ENCODE measurements at regions not wholly inside any gene's neighbourhood (a gene's known extent, or its start where the extent isn't known, plus 50 kb on each side); places are given as distances from the start of the nearest gene placed in this dataset.
A peak's percentile ranks its signal among the peaks of the same experiment; 100 is the strongest.
"Not testable (repeated sequence)": the region's sequence is repeated elsewhere in the genome, so short reads cannot be mapped to it uniquely, and the experiment has no call there.

DNA sequence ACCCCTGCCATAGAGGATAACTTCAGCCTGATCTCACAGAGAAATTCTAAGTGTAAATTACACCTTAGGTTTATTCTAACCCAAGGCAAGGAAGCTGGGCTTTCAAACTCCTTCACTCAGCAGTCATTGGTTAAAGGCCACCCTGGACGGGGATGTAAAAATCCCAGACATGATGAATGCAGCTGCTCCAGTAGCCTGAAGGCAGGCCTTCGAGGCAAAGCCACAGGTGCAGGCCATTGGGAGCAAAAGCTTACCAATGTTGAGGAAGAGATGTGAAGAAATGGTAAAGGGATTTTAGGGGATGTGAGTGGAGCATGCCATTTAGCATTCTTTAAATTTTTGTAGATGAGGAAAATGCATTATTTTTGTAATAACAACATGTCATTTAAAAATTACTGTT lies 514.4 kb downstream of the XYLT1 start:
- ATAC-seq = no peak
- intact Hi-C loops (cut with DNase I, micrococcal nuclease) = no loop called here

GRCh38 chr16:16960785-16961184 lies 510.0 kb downstream of the XYLT1 start:
- intact Hi-C loops (cut with DNase I, micrococcal nuclease) = loop anchor here in 1 of 2 donors (10.0 kb wide), 1 partner anchor 704 kb away; no protein-coding TSS in a partner anchor
- no peak for ATAC-seq

More for the DNA sequence above, 514.4 kb downstream of the XYLT1 start:
- DNase-seq = no peak

GRCh38 chr16:16966439-16966838 lies 504.3 kb downstream of the XYLT1 start:
- DNase-seq = no peak
- ATAC-seq = no peak
- intact Hi-C loops (cut with DNase I, micrococcal nuclease) = loop anchor here in 1 of 2 donors (10.0 kb wide), 1 partner anchor 698 kb away; no protein-coding TSS in a partner anchor

More at GRCh38 chr16:16960785-16961184, 510.0 kb downstream of the XYLT1 start:
- no peak for DNase-seq

DNA sequence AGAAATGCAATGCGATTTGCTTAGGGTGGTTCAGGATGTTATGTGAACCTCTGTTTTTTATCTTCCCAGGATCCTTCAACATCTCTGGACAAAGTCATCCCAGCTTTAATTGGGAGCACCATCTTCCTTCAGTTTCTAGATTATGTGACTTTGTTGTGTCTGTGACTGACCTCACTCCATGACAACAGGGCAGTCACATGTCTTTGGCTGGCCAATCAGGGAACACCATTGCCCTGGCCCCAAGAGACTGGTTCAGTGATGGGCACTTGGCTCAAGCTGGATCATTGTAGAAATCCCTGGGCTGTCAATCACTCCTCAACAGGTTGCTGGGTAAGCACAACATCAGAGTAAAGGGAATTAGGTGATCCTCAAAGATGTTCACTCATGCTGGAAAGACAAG lies 499.7 kb downstream of the XYLT1 start:
- DNase-seq = no peak
- ATAC-seq = no peak
- intact Hi-C loops (cut with DNase I, micrococcal nuclease) = no loop called here

GRCh38 chr16:16972831-16973230 lies 497.9 kb downstream of the XYLT1 start:
- intact Hi-C loops (cut with DNase I, micrococcal nuclease) = no loop called here
- ATAC-seq = no peak

GRCh38 chr16:16973707-16974591 lies 496.8 kb downstream of the XYLT1 start:
- peak; percentile 90 for ATAC-seq
- DNase-seq = no peak
- intact Hi-C loops (cut with DNase I, micrococcal nuclease) = no loop called here

More at GRCh38 chr16:16972831-16973230, 497.9 kb downstream of the XYLT1 start:
- DNase-seq = no peak

DNA sequence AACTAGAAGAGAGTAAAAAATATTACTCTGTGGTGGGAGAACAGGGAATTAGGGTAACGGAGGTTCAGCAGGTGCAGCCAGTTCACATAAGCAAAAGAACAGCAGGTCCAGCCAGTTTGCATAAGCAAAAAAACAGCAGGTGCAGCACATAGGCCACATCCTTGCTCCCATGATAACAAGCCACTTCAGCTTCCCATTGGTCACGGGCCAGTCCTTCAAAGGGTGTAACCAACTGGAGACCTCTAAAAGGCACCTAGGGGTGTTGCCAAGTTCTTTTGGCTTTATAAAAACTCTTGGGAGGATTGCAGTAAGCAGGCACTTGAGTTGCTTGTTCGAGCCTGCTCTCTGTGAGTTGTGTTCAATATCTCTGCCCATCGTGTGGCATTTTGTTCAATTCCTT lies 488.1 kb downstream of the XYLT1 start:
- intact Hi-C loops (cut with DNase I, micrococcal nuclease) = no loop called here
- no peak for ATAC-seq

DNA sequence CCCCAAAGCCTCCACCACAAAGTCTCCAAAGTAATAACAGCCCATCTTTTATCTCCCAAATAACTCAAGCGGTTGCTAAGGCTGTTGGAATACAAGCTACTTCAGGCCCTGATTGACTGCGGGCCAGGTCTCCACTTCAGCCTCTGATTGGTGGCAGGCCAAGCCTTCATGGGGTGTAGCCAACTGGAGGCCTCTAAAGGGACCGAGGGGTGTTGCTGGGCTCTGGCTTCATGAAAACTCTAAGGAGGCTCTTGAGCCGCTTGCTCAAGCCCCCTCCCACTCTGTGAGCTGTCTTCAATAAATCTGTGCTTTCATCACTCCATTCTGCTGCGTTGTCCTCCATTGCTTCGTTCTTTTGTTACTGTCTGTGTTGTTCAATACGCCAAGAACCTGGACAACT lies 487.2 kb downstream of the XYLT1 start:
- ATAC-seq (no peak), DNase-seq (no peak)
- intact Hi-C loops (cut with DNase I, micrococcal nuclease) = no loop called here

More for the DNA sequence above, 488.1 kb downstream of the XYLT1 start:
- no peak for DNase-seq

DNA sequence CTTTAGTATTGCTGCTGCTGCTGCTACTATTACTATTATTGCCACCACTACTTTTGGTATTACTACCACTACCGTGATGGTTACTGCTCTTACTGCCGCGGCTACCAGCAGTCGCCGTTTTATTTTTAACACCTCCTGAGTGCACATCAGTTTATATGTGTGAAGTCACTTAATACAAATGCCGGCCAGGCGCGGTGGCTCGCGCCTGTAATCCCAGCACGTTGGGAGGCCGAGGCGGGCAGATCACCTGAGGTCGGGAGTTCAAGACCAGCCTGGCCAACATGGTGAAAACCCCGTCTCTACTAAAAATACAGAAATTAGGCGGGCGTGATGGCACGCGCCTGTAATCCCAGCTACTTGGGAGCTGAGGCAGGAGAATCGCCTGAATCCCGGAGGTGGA lies 486.7 kb downstream of the XYLT1 start:
- intact Hi-C loops (cut with DNase I, micrococcal nuclease); ATAC-seq: not testable (repeated sequence)

DNA sequence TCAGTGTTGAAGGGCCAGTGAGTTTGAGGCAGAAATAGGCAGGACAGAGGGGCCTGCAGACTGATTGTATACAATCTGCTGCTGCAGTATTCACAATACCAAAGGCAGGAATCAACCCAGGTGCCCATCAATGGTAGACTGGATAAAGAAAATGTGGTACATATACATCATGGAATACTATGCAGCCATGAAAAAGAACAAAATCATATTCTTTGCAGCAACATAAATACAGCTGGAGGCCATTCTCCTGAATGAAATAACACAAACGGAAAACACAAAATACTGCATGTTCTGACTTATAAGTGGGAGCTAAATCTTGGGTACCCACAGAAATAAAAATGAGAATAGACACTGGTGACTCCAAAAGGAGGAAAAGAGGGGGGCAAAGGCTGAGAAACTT lies 485.1 kb downstream of the XYLT1 start:
- intact Hi-C loops (cut with DNase I, micrococcal nuclease) = no loop called here
- ATAC-seq (no peak), DNase-seq (no peak)

More for the DNA sequence above, 486.7 kb downstream of the XYLT1 start:
- not testable (repeated sequence) for DNase-seq

- DNase-seq (no peak), ATAC-seq (no peak)
Observed at GRCh38 chr16:16988963-16989362, 481.8 kb downstream of the XYLT1 start.

DNA sequence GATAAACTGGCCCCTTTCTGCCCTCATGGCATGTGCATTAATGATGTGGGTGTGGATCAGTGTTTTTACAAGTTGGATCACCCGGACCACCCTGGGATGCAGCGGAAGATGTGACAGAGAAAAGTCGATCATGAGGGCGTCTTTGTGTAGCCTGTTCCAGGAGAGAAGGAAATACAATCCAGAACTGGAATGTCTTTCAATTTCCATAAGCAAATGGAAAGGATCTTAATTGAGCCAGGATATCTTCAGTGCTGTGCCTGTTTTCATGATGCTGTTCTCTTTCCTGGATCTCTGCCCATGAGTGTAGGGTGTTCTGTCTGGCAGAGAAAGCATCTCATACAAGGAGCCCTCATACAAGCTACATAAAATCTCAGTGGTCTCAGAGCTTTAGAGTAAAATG lies 481.4 kb downstream of the XYLT1 start:
- no peak for DNase-seq
- ATAC-seq = no peak
- intact Hi-C loops (cut with DNase I, micrococcal nuclease) = no loop called here

More at GRCh38 chr16:16988963-16989362, 481.8 kb downstream of the XYLT1 start:
- intact Hi-C loops (cut with DNase I, micrococcal nuclease) = no loop called here

GRCh38 chr16:16991711-16992110 lies 479.0 kb downstream of the XYLT1 start:
- no peak for ATAC-seq
- no peak for DNase-seq
- intact Hi-C loops (cut with DNase I, micrococcal nuclease) = no loop called here

GRCh38 chr16:16992975-16993765 lies 477.6 kb downstream of the XYLT1 start:
- ATAC-seq (no peak), DNase-seq (no peak)
- intact Hi-C loops (cut with DNase I, micrococcal nuclease) = no loop called here

GRCh38 chr16:16994831-16995230 lies 475.9 kb downstream of the XYLT1 start:
- ATAC-seq = no peak
- DNase-seq = no peak
- intact Hi-C loops (cut with DNase I, micrococcal nuclease) = no loop called here

GRCh38 chr16:16996827-16997226 lies 473.9 kb downstream of the XYLT1 start:
- DNase-seq (no peak), ATAC-seq (no peak)
- intact Hi-C loops (cut with DNase I, micrococcal nuclease) = no loop called here

DNA sequence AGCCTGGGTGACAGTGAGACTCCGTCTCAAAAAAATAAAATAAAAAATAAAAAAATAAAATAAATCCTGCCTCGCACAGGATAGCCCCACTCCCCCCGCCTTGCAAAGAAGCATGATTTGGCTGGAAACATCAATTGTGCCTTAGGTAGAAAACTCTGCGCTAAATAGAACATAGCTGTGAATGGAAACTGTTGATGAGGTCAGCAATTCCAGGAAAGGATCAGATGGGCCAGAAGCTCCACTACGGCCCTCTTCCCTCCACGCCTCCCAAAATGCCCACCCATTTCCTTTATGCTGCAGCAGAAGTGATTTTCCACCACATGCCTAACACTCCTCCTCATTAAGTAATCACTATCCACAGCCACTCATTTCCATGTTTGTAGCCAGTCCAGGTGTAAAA lies 473.4 kb downstream of the XYLT1 start:
- DNase-seq = no peak
- no peak for ATAC-seq
- intact Hi-C loops (cut with DNase I, micrococcal nuclease) = no loop called here

GRCh38 chr16:17001471-17001870 lies 469.3 kb downstream of the XYLT1 start:
- intact Hi-C loops (cut with DNase I, micrococcal nuclease) = no loop called here
- DNase-seq (no peak), ATAC-seq (peak; percentile 69)

- no peak for DNase-seq
- intact Hi-C loops (cut with DNase I, micrococcal nuclease) = no loop called here
- ATAC-seq = no peak
Observed at GRCh38 chr16:17002565-17002964, 468.2 kb downstream of the XYLT1 start.

GRCh38 chr16:17005963-17006362 lies 464.8 kb downstream of the XYLT1 start:
- ATAC-seq; DNase-seq; intact Hi-C loops (cut with DNase I, micrococcal nuclease): not testable (repeated sequence)

All from left colon (tissue), 2 donors.